Activated CD4-positive, alpha-beta T cell treated with anti-CD3 and anti-CD28 coated beads for 24 hours (primary cell): ENCODE measurements at regions not wholly inside any gene's neighbourhood (a gene's known extent, or its start where the extent isn't known, plus 50 kb on each side); places are given as distances from the start of the nearest gene placed in this dataset.

Experiments
- DNase-seq, 2 donors: peaks; one replicate each; pipeline ENCODE4 v3.0.0-alpha.2; 2020; ENCODE audit warnings: low read depth in 2 of 2

DNA sequence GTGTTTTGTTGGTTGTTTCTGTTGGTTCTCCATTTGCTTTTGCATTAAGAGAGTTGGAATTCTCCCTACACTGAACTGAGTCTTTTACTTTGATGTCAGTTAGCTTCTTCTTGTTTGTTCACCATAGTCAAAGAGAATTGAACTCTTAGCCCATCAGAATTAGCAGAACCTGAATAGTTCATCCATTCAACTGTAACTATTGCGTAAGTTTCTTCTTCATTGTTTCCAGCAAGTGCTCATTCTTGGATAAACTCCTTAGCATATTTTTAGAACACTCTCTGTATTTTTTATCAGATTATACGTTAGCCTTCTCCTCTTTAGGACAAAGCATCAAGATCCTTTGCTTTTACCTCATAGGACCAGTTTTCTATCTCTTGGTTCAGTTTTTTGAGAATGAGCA lies 128.4 kb upstream of the RAB11FIP2 start:
- no peak for DNase-seq

DNA sequence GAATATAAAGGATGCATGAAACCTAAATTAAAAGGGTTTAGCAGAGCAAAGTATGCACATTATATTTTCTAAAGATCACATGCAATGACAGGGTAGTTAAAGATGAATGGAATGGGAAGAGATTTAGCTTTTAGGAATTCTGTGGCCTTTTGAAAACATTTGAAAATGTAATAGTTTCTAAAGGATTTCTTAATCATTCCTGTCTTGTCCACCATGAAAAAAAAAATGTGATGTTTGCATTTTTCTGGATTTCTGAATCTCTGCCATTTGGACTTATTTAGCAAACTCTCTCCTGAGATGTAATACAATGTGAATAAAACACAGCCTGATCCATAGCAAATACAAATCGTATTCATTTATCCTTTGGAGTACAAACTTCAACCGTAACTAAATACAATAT lies 126.6 kb upstream of the RAB11FIP2 start:
- no peak for DNase-seq

DNA sequence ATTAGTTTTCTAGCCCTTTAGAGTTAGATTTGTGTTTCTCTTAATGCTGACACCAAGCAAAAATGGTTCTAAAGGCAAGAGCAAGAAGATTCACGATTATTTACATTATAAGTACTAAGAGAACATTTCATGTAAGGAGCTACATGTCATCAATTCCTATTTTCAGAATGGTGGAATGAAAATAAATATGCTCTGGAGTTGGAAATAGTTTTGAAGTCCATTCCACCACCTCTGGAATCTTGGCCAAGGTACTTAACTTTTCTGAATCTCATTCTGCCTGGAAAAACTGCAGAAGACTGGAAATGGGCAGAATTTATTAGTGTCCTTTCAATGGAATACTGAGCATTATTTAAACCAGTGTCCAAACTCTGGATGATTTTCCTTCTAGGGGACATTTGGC lies 125.1 kb upstream of the RAB11FIP2 start:
- no peak for DNase-seq

DNA sequence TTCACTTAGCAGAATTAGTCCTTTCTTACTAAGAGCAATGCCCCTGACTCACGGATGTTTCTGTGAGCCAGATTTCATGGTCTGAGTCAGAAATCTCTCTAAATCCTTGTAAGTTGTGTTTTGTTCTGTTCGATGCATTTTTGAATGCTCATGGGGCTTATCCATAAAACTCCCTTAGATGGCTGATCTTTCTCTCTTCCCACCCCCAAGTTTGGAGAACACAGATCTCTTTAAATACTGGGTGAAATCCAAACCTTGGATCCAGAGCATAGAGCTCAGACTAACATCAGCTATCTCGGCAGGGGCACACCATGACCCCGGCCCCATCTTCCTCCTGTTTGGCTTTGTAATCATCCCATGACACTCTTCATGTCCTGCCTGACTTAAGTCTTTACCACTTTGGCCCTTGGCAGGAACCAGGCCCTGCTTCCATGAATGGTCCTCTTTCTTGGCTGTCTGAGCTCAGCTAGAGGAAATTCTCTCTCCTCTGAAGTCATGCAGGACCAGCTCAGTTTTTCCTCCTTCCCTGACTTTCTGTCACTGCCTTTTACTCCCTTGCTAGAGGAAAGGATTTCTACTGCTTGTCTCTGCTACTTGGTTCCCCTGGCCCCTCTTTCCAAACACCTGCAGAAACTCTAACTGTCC lies 120.4 kb upstream of the RAB11FIP2 start:
- DNase-seq, result no peak

DNA sequence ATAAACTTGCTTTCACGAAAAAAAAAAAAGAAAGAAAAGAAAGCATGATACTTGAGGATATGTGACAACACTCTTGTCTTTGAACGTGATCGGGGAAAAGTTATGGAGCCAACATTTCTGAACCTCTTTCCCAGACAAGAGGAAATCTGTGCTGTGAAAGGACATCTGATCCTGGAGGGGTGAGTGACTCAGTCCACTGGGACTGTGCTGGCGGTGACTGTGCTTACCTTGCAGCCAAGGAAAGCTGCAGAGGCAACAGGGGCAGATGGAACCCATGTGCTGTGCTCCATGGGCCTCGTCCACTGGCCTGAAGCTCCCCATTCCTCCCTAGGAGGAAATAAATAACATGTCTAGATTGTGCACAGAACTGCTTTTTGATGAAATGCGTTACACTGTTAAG lies 116.5 kb upstream of the RAB11FIP2 start:
- DNase-seq, result no peak

DNA sequence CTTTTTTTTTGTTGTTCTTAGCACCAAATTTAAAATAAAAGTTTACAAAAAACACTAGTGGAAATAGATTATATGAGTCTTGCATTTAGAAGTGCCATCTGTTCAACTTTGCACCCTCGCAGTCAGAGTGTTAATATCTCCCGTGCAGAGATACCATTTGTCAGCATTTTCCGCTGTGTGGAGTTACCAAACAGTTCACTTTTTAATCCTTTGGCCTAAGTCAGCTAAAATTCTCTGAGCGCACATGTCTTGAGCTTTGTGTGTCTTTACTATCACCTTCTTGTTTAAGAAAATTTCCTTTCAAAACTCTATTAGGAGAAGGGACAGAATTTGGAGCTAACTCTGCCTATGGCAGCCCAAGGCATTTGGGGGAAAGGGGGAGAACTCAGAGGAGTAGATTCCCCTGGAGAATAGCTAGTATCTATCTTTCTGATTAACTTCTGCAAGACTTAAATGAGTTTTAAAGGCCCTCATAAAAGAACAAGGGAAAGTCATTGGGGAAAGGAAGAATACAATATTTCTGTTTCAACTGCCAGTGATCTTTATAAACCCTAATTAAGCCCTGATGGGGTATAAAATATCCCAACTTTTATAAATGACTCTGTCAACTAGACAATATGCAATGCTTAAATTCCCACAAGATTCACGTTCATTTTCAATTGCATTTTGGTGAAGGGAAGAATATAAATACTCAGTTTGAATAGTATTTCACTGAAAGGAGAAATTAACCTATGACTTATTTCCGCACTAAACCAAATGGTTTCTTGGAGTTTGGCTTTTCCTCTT lies 114.9 kb upstream of the RAB11FIP2 start:
- DNase-seq, result no peak

DNA sequence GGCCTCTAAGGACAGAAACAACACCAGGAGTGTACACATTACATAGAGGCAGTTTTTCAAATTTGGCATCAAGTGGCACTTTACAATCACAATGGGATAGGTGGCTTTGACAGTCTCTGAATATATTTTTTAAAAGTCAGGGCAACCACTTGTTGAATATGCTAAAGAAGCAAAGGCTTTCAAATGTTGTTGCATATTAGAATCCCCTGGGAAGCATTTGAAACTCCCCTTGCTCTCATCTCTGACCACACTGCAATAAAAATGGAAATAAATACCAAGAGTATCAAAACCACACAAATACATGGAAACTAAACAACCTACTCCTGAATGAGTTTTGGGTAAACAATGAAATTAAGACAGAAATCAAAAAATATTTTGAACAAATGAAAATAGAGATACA lies 106.5 kb upstream of the RAB11FIP2 start:
- no peak for DNase-seq

DNA sequence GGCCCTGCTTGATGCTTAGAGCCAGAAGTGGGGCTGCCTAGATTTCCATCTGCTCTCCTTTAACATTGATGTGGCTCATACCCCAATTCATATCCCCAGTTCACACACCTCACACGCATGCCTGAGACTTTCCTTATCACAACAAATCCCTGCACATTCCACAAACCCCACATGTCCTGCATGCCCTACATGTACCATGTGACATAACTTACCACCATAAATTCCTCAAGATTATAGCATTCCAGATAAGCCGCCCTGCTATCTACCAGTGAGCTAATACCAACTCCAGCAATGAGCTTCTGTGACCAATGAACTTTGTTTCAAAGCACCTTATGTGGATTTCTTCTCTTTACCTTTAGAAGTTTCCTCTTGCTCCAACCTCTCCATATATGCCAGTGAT lies 104.7 kb upstream of the RAB11FIP2 start:
- DNase-seq, result no peak

DNA sequence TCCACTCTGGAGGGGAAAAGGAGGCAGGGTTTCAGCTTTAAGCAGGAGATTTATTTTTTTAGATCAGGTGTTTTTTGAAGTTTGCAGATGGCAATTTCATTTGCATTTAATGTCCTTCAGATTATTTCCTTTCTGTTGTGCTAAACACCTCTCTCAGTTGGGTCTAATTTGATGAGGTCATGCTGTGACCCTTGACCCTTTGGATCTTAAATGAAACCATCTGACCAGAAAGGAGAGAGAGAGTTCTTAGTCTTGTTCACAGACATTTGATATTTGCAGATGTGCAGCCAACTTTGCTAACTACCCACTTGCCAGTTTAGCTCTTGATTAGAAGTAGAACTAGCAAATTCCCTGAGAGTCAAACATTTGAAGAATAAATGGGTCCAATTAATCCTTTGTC lies 101.5 kb upstream of the RAB11FIP2 start:
- DNase-seq, result no peak

DNA sequence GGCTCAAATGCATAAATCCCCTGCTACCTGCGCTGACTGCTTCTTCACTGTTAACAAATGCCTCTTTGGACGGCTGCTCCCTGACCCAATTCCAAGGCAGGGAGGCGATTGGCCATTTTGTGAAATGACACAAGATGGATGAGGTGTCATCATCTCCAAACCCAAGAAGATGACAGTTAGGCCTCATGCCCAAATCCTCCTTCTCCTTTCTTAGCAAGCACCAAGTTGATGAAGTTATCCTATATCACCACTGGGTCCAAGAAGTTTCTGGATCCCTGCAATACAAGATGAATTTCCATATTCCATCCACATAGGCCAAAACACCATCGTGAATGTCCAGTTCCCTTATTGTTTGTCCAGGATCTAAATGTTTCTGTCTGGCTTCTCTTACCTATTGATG lies 98.5 kb upstream of the RAB11FIP2 start:
- DNase-seq, result no peak

DNA sequence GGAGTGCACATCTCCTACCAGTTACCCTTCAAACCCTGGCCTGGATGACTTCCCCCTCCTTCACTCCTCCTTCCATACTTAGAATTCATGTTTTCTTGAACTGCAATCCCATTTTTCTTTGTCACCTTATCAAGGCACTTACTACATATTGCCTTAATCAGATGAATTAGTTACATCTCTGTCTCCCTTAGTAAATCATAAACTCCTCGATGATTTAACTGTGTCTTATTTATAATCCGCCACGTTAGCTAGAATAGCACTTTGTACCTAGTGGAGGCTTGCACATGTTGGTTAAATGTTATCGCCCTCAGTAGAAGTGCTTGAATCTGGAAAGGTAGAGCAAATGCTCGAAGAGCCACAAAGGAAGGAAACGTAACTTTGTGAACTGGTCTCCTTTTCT lies 94.7 kb upstream of the RAB11FIP2 start:
- no peak for DNase-seq

DNA sequence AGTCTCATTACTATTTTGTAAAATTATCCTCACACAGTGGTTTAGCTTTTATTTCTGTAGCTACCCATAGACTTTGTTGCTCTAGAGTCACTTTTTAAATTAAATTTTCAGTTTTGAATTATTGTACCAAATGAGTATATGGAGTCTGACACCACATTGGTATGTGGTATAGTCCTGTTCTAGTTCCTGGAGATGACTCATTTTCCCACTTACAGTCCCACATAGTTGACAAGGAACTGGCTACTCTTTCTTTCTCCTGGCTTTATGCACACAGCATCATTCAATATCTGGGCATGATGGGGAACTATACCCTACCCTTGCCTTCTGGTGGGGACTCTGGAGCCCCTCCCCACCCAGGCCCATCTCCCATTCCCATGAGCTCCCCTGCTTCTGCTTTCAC lies 92.6 kb upstream of the RAB11FIP2 start:
- DNase-seq, result no peak

DNA sequence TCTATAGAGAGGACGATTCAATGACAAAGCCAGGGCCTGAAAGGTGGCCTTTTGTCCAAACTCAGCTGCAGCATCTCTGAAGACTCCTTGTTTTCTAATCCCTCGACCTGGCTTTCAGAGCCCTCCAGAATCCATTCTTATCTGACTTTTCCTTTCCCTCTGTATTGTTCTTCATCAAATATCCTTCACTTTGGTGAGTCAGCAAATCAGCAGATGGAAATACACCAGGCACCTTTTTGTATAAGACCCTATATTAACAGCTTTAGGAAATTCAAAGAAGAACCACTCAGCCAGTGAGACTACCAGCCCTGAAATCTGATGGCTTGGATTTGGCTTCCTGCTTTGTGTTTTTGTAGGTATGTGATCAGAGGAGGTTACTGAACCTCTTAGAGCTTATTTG lies 81.9 kb upstream of the RAB11FIP2 start:
- no peak for DNase-seq

DNA sequence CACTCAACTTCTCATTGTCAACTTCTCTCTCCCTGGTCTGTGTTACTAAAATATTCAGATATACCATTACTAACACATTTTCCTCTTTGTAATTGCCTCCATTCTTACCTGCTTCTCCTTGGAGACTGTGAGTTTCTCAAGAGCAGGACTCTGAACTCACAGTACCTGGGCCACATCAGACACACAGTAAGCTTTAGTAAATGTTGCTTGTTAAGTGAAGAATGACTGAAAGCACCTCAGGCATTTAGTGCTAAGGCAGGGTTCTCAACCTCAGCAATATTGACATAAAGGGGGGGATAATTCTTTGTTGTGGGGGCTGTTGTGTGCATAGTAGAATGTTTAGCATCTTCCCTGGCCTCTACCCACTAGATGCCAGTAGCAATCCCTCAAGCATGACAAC lies 72.0 kb upstream of the RAB11FIP2 start:
- DNase-seq, result no peak

DNA sequence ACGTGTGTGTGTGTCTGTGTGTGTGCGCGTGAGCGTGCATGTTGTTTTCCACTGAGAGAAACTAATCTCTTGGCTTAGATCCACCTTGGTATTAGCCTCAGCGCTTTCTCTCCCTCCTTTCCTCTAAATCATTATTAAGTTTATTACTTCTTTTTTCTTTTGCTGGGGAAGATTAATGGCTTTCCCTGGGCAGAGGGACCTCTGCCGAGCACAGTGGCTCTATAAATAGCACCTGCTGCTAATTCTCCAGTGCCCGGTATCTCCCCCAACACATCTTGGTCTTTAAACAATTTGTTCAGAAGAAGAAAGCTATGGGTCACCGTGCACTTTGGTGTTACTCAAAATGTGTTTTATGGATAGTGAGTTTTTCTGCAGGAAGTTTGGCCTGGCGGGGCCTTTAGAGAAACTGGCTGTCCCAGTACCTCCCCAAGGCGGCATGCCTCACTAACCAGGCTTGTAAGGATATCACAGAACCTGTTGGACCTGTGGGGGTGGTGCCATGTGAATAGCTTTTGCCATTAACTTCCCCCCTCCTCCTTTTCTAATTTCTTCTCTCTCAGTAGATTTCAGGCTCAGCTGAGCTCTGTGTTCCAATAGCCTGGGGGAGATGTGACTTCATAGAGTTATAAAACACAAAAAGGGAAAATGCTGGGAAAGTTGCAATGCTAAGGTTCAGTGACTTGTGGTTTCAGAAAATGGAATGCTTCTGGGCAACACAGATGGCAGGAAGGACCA lies 70.1 kb upstream of the RAB11FIP2 start:
- DNase-seq, result no peak

DNA sequence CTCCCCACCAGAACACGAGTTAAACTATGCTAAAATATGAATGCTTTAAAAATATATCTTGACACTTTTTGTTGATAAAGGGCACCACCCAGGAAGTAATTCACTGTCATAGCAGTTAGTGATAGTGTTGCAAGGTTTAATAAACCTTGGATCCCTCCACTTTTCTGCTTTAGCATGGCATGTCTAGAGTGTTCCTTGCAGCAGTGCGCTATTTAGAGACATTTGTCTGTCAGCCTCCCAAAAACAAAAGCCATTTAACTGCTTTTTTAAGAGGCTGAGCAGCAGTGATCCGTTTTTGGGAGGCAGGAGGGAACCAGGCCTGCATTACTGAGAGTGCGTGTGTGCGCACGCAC lies 69.6 kb upstream of the RAB11FIP2 start:
- DNase-seq, result no peak

DNA sequence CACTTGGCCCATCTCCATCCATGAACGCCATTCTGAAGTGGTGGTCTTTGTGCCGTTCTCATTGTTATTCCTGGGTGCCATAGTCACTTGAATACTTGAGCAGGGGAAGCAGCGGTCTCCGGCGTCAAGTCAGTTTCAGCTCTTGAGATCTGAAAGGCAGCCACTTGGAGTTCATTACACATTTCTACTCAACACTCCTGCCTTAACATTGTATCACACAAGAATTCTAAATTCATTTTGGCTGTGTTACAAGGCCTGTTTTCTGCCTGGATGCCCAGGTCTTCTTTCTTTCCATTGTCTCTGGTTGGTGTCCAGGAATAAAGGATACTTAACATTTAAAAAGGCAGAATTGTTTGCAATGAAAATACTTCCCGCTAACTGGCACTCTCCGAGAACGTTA lies 69.0 kb upstream of the RAB11FIP2 start:
- no peak for DNase-seq

DNA sequence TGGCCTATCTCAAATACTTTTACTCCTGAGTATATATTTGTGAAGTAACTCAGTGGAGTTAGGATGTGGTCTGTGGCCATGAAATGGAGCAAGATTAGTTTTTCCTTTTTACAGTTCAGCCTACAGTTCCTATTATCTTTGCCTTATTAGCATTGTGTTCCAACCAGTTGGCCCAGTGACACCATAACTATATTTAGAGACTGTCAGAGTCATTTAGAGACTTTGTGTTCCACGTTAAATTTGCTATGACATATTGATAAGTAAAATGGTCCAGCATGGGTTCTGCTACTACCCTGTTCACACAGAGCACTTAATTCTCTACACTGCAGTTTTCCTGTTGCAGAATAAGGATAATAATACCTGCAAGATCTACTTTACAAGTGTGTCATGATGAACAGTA lies 68.3 kb upstream of the RAB11FIP2 start:
- no peak for DNase-seq

DNA sequence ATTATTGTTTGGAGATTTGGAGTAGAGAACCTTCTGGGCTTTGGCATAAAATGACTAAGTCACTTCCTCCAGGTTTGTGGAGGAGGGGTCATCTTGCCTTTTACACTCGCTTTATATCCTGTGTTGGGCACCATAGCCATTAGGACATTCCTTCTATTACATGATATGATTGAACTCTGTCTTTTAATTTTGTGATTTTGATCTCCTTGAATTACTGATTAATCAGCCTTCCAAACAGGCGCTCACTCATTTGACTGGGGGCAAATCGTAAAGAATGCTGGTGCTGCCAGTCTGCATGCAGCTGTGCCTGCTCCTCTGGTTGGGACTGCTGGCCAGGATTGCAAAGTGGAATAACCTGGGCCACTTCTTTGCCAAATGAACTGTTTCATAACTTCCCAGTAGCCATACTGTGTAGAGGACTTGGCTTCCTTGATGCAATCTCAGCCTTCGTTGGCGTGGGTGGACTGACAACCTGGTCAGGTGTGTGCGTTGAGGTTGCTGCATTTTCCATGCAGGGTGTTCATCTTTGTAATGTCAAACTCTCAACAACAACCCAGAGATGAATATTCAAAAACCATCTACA lies 65.9 kb upstream of the RAB11FIP2 start:
- no peak for DNase-seq

DNA sequence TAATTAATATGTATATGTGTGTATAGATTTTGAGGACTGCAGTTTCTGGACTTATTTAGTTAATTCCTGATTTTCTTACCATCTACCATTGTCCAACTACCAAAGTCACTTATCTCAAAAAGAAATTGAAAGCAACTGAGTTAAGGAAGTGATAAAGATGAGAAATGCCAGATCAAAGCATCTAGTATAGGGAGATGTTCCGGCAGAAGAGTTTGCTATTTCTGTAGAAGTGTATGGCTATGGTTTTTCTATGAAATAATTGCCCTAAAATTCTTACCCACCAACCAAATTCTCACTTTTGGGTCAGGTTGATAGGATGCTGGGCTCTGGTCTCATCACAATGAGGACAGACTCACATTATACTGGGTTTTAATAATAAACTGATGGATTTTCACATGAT lies 64.0 kb upstream of the RAB11FIP2 start:
- DNase-seq, result no peak

DNA sequence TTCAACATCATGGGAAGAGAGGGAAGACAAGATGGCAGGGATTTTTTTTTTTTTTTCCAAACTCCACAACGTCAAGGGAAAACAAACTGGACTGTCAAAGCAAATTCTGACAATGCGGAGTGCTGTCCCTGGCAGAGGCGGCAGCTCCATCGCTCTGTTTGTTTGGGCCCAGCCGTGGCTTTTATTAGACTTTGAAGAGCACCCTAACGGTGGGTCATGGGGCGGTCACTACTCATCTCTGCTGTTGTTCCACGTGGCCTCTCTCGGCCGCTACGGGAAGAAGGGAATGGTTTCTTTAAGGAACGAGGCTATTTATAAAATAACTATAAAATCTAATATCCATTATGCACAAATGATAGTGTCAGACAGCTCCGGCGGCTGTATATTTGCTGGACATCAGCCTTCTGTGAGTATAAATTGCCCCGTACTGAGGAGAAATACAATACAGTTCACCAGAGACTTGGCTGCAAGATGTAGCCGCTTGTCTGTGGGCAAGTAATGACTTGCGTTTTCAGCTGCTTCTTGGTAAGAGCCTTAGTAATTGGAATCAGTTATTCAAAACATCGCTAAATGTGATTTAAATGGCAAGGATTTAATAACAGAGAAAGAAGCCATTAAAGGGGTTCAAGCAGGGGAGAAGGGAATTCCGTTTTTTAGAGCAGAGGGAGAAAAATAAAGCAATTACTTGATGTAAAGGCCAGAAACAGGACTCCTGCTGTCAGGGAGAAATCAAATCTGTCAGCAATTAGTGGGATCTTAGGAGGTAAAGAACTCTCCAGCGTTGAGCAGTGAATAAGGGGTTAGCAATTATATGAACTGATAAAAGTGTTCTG lies 61.7 kb upstream of the RAB11FIP2 start:
- no peak for DNase-seq

DNA sequence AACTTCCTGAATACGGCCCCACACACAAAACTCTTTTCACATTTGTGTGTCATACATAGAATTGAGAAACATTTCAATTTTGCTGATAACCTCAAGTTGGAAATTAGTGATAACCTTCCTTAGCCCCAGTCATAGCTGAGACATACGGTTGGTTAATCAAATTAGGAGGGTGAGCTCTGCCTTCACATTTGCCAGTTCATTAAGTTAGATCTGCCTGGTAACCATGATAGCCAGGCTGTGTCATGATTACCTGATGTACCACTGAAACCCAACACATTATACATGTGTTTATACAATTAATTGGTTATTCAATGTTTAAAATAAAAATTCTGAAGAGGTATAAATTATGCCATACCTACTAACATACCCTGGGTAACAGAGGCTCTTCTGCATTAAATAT lies 60.8 kb upstream of the RAB11FIP2 start:
- DNase-seq, result no peak
